Esophagus muscularis mucosa (tissue), 3 donors: ENCODE measurements at regions not wholly inside any gene's neighbourhood (a gene's known extent, or its start where the extent isn't known, plus 50 kb on each side); places are given as distances from the start of the nearest gene placed in this dataset.

Source experiments
- CTCF ChIP-seq, 3 experiments: fragments of 200-600 bp in 2 of 3; fragments of 450-650 bp in 1 of 3; sonication (generic) in 2 of 3; IDR thresholded peaks; one replicate each; pipeline ENCODE4 v1.5.1; 2017 to 2019; ENCODE audit warnings: antibody characterized with exemption in 3 of 3, mild to moderate bottlenecking in 2 of 3, moderate library complexity in 1 of 3
- POLR2A ChIP-seq: fragments of 450-650 bp; IDR thresholded peaks from one replicate; pipeline ENCODE4 v1.6.1; 2017; ENCODE audit warnings: antibody characterized with exemption, moderate library complexity, mild to moderate bottlenecking, low read depth

DNA sequence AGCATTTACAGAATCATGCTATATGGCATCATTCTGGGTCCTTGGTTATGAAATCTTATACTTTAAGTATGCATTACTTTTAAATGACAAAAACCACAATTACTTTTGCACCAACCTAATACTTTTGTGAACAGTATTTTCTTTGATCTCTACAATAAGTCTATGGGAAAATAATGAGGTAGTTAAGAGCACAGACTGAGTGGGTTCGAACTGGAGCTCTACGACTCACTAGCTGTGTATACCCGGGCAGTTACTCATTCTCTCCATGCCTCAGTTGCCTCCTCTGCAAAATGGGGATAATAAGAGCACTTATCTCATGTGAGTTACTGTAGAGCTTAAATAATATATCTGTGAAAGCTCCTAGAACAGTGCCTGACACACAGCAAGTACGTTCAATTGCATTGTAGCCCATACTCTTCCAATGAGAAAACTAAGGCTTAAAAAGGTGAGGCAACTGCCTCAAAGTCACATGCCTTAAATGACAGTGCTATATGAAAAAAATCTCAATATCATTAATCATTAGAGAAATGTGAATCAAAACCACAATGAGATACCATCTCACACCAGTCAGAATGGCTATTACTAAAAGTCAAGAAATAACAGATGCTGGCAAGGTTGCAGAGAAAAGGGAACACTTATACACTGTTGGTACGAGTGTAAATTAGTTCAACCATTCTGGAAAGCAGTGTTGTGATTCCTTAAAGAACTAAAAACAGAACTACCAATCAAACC, 151.5 kb downstream of the CHIC2 start:
- no peak for TF ChIP-seq CTCF (IDR thresholded peaks at IDR 0.05)
- TF ChIP-seq POLR2A: no peak
